ENCODE measurements at regions not wholly inside any gene's neighbourhood (a gene's known extent, or its start where the extent isn't known, plus 50 kb on each side); places are given as distances from the start of the nearest gene placed in this dataset.

- Histone ChIP-seq H3K4me2 (ENCODE audit: low read length) (no peak overlapping the region), H3K9me3 (ENCODE audit: low read length) (no peaks in the 10 kb centered on the region), H3K9me2 (ENCODE audit: insufficient read depth, low read length) (no peaks in the 10 kb centered on the region), H3K4me3 (ENCODE audit: low read depth, low read length, poor library complexity, severe bottlenecking) (no peak overlapping the region), H4K20me1 (ENCODE audit: insufficient read depth, low read length) (no peaks in the 10 kb centered on the region), H3K4me1 (ENCODE audit: insufficient read depth, low read length, poor library complexity, severe bottlenecking) (no peaks in the 10 kb centered on the region), H3K27ac (ENCODE audit: low read depth, low read length, poor library complexity, severe bottlenecking) (no peak overlapping the region), H3K36me3 (ENCODE audit: insufficient read depth, low read length) (no peaks in the 10 kb centered on the region), H2AFZ (ENCODE audit: low read length) (no peak overlapping the region), H3K79me2 (ENCODE audit: insufficient read depth, low read depth, low read length) (no peaks in the 10 kb centered on the region)
- POLR2A ChIA-PET = no interaction called here
- TF ChIP-seq CTCF (conservative IDR thresholded peaks at IDR 0.05; ENCODE audit: low read length) (no peak), EZH2phosphoT487 (IDR thresholded peaks at IDR 0.05; ENCODE audit: borderline replicate concordance, low read depth, low read length) (no peak)
- intact Hi-C loops (cut with micrococcal nuclease; ENCODE audit: unreplicated experiment) = no loop called here
- BruUV-seq (replicated peaks) = no TSS peak
- CTCF ChIA-PET (ENCODE audit: unreplicated experiment) = no interaction called here
- no peak for DNase-seq (ENCODE audit: low spot score)
Observed at GRCh38 chr5:164058621-164059020, 553.2 kb downstream of the MAT2B start.

GRCh38 chr5:164059471-164059870, 554.1 kb downstream of the MAT2B start:
- CTCF ChIA-PET (ENCODE audit: unreplicated experiment) = no interaction called here
- H3K79me2 ChIP-seq (ENCODE audit: insufficient read depth, low read depth, low read length) = no peaks in the 10 kb centered on the region
- H3K9me2 ChIP-seq (ENCODE audit: insufficient read depth, low read length) = no peaks in the 10 kb centered on the region
- no peak overlapping the region for H3K4me3 ChIP-seq (ENCODE audit: low read depth, low read length, poor library complexity, severe bottlenecking)
- no peak for DNase-seq (ENCODE audit: low spot score)
- H3K9me3 ChIP-seq (ENCODE audit: low read length) = no peaks in the 10 kb centered on the region
- no peaks in the 10 kb centered on the region for H3K4me1 ChIP-seq (ENCODE audit: insufficient read depth, low read length, poor library complexity, severe bottlenecking)
- no TSS peak for BruUV-seq (replicated peaks)
- no peaks in the 10 kb centered on the region for H3K36me3 ChIP-seq (ENCODE audit: insufficient read depth, low read length)
- no peak overlapping the region for H3K27ac ChIP-seq (ENCODE audit: low read depth, low read length, poor library complexity, severe bottlenecking)
- no peak overlapping the region for H3K4me2 ChIP-seq (ENCODE audit: low read length)
- no peak for TF ChIP-seq EZH2phosphoT487 (IDR thresholded peaks at IDR 0.05; ENCODE audit: borderline replicate concordance, low read depth, low read length)
- no peak for TF ChIP-seq CTCF (conservative IDR thresholded peaks at IDR 0.05; ENCODE audit: low read length)
- no peak overlapping the region for H2AFZ ChIP-seq (ENCODE audit: low read length)
- POLR2A ChIA-PET = interaction anchor here (0.6 to 0.7 kb wide), 2 partner anchors 43 to 364 kb away, joined by 3 to 4 read pairs; no protein-coding TSS in a partner anchor
- H4K20me1 ChIP-seq (ENCODE audit: insufficient read depth, low read length) = no peaks in the 10 kb centered on the region
- intact Hi-C loops (cut with micrococcal nuclease; ENCODE audit: unreplicated experiment) = no loop called here

- POLR2A ChIA-PET = no interaction called here
- TF ChIP-seq CTCF (conservative IDR thresholded peaks at IDR 0.05; ENCODE audit: low read length) (no peak), EZH2phosphoT487 (IDR thresholded peaks at IDR 0.05; ENCODE audit: borderline replicate concordance, low read depth, low read length) (no peak)
- Histone ChIP-seq H3K79me2 (ENCODE audit: insufficient read depth, low read depth, low read length) (no peaks in the 10 kb centered on the region), H4K20me1 (ENCODE audit: insufficient read depth, low read length) (no peaks in the 10 kb centered on the region), H3K27ac (ENCODE audit: low read depth, low read length, poor library complexity, severe bottlenecking) (no peak overlapping the region), H3K4me1 (ENCODE audit: insufficient read depth, low read length, poor library complexity, severe bottlenecking) (no peaks in the 10 kb centered on the region), H3K36me3 (ENCODE audit: insufficient read depth, low read length) (no peaks in the 10 kb centered on the region), H3K9me2 (ENCODE audit: insufficient read depth, low read length) (no peaks in the 10 kb centered on the region), H3K4me2 (ENCODE audit: low read length) (no peak overlapping the region), H2AFZ (ENCODE audit: low read length) (no peak overlapping the region), H3K9me3 (ENCODE audit: low read length) (no peaks in the 10 kb centered on the region), H3K4me3 (ENCODE audit: low read depth, low read length, poor library complexity, severe bottlenecking) (no peak overlapping the region)
- intact Hi-C loops (cut with micrococcal nuclease; ENCODE audit: unreplicated experiment) = no loop called here
- CTCF ChIA-PET (ENCODE audit: unreplicated experiment) = interaction anchor here (0.6 kb wide), 1 partner anchor 12 kb away, joined by 3 read pairs; no protein-coding TSS in a partner anchor
- no TSS peak for BruUV-seq (replicated peaks)
- no peak for DNase-seq (ENCODE audit: low spot score)
Observed at GRCh38 chr5:164060786-164061355, 555.5 kb downstream of the MAT2B start.
